ENCODE measurements at regions not wholly inside any gene's neighbourhood (a gene's known extent, or its start where the extent isn't known, plus 50 kb on each side); places are given as distances from the start of the nearest gene placed in this dataset.

DNA sequence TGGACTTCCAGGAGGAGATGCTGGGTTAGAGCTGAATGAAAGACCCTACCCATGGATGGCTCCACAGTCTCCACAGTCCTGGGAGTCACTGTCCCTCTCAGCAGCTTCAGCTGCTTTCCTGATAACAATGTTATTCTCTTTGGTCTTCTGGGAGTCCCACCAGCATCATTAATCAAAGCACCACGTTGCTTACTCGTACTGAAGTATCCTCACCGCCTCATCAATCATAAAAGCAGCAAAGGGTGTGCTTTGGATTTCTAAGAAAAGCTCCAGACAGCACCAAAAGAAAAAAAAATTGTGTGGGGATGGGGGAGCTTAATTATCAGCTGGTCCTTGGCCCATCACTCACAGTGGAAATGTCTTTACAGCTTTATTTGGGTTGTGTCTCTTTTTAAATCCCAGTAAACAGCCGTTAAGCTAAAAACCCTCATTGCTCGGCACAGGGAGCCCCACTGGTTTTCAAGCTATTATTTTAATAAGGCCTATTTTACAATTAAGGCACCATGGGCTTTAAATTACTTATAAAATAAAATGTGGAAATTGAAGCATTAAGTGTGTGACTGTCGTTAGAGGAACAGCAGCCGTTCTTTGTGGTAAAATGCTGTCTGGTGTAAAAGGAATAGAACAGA is 538.0 kb downstream of the EBF1 start:
- no peak overlapping the region for H3K27ac ChIP-seq
- no peaks in the 10 kb centered on the region for H3K4me1 ChIP-seq
- no peaks in the 10 kb centered on the region for H3K9me3 ChIP-seq
- H3K36me3 ChIP-seq: no peaks in the 10 kb centered on the region
- H3K4me3 ChIP-seq: no peak overlapping the region
- no peaks in the 10 kb centered on the region for H3K27me3 ChIP-seq
- DNase-seq: no peak
- TF ChIP-seq, protein P1, sequence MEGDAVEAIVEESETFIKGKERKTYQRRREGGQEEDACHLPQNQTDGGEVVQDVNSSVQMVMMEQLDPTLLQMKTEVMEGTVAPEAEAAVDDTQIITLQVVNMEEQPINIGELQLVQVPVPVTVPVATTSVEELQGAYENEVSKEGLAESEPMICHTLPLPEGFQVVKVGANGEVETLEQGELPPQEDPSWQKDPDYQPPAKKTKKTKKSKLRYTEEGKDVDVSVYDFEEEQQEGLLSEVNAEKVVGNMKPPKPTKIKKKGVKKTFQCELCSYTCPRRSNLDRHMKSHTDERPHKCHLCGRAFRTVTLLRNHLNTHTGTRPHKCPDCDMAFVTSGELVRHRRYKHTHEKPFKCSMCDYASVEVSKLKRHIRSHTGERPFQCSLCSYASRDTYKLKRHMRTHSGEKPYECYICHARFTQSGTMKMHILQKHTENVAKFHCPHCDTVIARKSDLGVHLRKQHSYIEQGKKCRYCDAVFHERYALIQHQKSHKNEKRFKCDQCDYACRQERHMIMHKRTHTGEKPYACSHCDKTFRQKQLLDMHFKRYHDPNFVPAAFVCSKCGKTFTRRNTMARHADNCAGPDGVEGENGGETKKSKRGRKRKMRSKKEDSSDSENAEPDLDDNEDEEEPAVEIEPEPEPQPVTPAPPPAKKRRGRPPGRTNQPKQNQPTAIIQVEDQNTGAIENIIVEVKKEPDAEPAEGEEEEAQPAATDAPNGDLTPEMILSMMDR (IDR thresholded peaks at IDR 0.05): no peak
- no peak for TF ChIP-seq POLR2A (IDR thresholded peaks at IDR 0.05)

DNA sequence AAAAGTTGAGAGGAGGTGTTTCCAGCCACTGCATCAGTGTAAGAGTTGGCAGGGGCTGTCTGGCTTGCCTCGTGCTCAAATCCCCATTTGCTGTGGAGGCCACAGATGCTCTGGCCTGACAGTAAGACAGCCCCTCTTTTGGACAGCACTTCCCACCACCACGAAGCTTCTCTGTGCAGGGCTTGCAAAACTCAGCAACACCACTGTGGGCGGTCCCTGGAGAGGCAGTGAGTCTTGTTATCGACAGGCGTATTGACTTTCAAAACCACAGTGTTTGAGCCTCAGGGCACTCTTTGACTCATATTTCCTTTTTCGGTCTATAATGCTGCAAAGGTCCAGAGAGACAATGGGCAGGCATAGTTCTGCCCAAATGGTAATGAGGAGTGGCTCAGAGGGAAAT is 539.5 kb downstream of the EBF1 start:
- Histone ChIP-seq H3K27ac (no peak overlapping the region), H3K36me3 (no peaks in the 10 kb centered on the region), H3K27me3 (no peaks in the 10 kb centered on the region), H3K4me1 (no peaks in the 10 kb centered on the region), H3K4me3 (no peak overlapping the region), H3K9me3 (no peaks in the 10 kb centered on the region)
- TF ChIP-seq, protein P1 (IDR thresholded peaks at IDR 0.05): no peak
- TF ChIP-seq POLR2A (IDR thresholded peaks at IDR 0.05): no peak
- DNase-seq: peak in 2 of 3 donors; percentile 41 to 52

GRCh38 chr5:158559643-158560042 is 540.1 kb downstream of the EBF1 start:
- TF ChIP-seq, protein P1 (IDR thresholded peaks at IDR 0.05): no peak
- TF ChIP-seq POLR2A (IDR thresholded peaks at IDR 0.05): no peak
- no peaks in the 10 kb centered on the region for H3K4me1 ChIP-seq
- H3K36me3 ChIP-seq: no peaks in the 10 kb centered on the region
- H3K9me3 ChIP-seq: no peaks in the 10 kb centered on the region
- H3K4me3 ChIP-seq: no peak overlapping the region
- peak in 1 of 3 donors; percentile 18 for DNase-seq
- no peak overlapping the region for H3K27ac ChIP-seq
- no peaks in the 10 kb centered on the region for H3K27me3 ChIP-seq

DNA sequence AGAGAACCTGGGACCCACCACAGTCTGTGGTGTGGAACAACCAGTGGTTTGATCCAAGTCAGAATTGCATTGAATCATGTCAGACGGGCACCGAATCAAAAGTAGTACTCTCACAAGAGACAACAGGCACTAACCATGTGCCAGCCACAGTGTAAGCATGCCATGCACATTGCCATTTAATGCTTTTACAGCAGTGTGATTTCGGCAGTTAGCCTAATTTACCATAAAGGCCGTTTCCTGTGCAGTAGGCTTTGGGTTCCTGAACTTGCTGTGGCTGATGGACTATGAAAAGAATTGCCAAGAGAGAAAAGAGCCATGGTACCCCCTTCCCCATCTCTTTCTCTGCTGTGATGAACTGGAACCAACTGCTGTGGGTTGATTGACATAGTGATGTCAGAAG is 540.6 kb downstream of the EBF1 start:
- DNase-seq: no peak
- Histone ChIP-seq H3K4me3 (no peak overlapping the region), H3K36me3 (no peaks in the 10 kb centered on the region), H3K4me1 (no peaks in the 10 kb centered on the region), H3K27ac (no peak overlapping the region), H3K27me3 (no peaks in the 10 kb centered on the region), H3K9me3 (no peaks in the 10 kb centered on the region)
- TF ChIP-seq POLR2A (IDR thresholded peaks at IDR 0.05): no peak
- TF ChIP-seq, protein P1 (IDR thresholded peaks at IDR 0.05): no peak

DNA sequence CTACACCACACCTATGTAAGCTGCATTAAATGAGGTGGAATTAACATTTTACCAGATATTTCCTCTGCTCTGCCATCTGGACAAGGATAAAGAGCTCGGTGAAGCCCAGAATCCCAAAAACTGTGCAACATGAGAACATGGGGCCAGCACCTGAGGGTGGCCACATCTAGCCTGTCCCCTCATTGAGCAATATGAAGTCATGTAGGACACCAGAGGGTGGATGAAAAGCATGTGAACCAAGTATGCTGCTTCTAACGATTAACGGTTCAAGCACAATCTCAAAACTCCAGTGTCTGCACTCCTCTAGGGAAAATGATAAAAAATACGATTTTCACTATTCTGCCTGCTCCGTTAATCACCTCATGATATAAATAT is 545.8 kb downstream of the EBF1 start:
- H3K36me3 ChIP-seq: no peaks in the 10 kb centered on the region
- TF ChIP-seq POLR2A (IDR thresholded peaks at IDR 0.05): no peak
- TF ChIP-seq, protein P1 (IDR thresholded peaks at IDR 0.05): no peak
- no peaks in the 10 kb centered on the region for H3K4me1 ChIP-seq
- H3K9me3 ChIP-seq: no peaks in the 10 kb centered on the region
- H3K27me3 ChIP-seq: no peaks in the 10 kb centered on the region
- H3K4me3 ChIP-seq: no peak overlapping the region
- peak overlapping the region in 1 of 4 donors; percentile 46 for H3K27ac ChIP-seq
- no peak for DNase-seq

Measured in Peyer's patch (tissue), 4 donors.